ENCODE measurements at regions not wholly inside any gene's neighbourhood (a gene's known extent, or its start where the extent isn't known, plus 50 kb on each side); places are given as distances from the start of the nearest gene placed in this dataset.
"Not testable (repeated sequence)": the region's sequence is repeated elsewhere in the genome, so short reads cannot be mapped to it uniquely, and the experiment has no call there.

DNA sequence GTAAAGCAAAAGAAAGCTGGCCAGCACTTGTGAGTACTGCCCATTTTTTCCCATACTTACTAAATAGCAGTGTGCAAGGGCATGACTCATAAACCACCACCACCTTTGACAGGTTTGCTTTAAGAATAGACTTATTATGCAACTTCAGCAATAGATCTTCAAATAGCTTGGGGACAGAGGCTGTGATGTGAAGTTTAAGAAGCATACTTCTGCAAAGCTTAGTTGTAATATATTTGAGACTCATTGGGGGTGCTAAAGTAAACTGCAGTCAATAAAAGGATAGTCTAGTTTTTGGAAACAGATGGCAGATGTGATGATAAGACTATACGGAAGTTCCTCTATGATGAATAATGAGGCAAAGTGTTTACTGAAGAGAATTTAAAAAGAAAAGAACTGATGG lies 210.0 kb downstream of the PLA2G4A start:
- DNase-seq (ENCODE audit: low spot score) = no peak

DNA sequence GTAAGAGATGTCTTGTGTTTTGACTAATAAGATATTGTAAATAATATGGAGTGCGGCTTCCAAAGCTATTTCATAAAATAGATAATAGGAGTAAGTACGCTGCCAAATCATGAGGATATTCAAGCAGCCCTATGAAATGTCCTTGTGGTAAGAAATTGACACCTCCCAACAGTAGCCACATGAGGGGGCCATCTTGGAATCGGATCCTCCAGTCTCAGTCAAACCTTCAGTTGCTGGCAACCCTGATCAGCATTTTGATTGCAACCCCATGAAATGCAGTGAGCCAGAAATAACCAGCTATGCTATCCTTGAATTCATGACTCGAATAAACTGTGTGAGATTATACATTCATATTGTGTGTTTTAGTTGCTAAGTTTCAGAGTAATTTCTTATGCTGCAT lies 212.4 kb downstream of the PLA2G4A start:
- no peak for DNase-seq (ENCODE audit: low spot score)

DNA sequence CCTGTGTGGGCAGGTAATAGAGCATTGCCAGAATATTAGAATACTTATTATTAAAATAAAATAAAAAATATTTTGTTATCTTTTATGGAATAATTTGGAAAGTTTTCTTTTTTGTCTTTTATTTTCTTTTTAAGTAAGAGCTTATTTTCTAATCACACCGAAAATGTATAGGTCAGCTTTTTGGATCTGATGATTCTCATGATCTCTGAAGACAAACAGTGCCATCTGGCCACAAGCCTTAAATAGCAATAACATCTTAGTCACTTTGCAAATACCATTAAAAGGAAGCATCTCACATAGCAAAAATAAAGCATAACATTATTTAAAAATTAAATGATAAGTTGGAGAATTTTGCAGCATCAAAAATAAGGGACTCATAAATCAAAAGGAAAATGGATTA lies 213.8 kb downstream of the PLA2G4A start:
- no peak for DNase-seq (ENCODE audit: low spot score)

DNA sequence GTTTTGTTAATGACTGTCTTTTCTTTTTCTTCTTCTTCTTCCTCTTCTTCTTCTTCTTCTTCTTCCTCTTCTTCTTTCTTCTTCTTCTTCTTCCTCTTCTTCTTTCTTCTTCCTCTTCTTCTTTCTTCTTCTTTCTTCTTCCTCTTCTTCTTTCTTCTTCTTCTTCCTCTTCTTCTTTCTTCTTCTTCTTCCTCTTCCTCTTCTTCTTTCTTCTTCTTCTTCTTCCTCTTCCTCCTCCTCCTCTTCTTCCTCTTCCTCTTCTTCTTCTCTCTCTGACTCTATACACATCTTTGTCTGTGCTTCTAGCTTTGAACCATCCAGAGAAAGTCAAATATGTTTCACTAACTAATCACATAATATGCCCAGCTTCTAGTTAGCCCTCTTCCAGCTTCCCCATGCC lies 214.7 kb downstream of the PLA2G4A start:
- not testable (repeated sequence) for DNase-seq (ENCODE audit: low spot score)

DNA sequence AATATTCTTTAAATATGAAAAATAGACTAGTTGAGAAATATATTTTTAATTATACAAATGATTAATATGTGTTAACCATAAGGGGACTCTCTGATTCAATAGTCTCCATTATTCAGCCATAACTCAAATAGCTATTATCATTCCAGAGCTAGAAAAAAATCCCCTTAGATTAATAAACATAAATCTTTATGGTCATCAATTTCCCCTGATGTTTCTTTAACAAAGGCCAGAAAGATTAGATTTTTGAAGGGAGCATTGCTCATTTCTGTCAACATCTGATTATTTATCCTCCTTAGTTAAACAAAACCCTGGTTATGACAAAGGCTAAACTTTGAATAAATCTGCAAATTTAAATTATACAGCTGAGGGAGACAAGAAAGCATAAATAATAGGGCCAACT lies 215.7 kb downstream of the PLA2G4A start:
- no peak for DNase-seq (ENCODE audit: low spot score)

DNA sequence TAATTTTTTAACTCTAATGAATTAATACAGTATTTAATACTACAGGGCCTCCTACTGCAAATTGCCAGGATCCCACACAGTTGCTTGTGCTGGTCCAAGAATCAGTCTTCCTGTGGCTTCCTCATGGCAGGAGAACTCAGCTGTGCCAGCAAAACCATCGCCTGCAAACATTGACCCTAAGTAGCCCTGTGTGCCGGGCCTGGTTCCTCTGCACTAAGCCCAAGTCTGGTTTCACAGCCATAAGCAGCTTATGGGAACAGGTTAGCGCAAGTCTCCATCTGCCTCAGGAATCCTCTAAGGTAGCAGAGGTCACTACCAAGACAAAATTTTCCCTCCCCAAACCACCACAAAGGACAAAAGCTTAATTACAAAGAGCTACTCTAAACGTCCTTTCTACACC lies 216.6 kb downstream of the PLA2G4A start:
- DNase-seq (ENCODE audit: low spot score) = no peak

DNA sequence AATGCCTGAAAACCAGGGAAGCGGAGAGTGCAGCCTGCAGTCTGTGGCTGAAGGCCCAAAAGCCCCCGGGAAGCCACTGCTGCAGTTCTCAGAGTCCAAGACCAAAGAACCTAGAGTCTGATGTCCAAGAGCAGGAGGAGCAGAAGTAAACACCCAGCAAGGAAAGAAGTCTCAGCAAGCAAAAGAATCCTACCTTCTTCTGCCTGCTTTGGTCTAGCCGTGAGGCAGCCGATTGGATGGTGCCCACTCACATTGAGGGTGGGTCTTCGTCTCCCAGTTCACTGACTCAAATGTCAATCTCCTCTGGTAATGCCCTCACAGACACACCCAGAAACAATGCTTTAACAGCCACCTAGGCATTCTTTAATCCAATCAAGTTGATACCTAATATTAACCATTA lies 217.5 kb downstream of the PLA2G4A start:
- DNase-seq (ENCODE audit: low spot score) = no peak

DNA sequence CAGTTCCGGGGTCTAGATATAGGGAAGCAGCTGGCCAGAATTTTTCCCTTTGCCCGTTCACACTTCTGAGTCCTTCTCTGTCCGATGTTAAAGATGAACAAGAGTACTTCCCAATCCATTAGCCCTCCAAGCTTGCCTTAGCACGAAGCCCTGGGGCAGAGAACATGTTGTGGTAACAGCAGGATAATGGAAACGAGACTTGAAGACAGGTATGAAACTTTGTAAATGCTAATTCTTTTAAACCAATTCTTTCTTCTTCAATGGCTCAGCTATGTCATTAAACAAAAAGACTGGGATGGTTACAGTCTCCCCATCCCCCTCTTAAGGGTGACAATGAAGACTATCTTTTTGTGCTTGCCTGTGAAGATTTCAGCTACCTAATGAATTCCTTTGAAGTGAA lies 218.5 kb downstream of the PLA2G4A start:
- DNase-seq (ENCODE audit: low spot score) = no peak

DNA sequence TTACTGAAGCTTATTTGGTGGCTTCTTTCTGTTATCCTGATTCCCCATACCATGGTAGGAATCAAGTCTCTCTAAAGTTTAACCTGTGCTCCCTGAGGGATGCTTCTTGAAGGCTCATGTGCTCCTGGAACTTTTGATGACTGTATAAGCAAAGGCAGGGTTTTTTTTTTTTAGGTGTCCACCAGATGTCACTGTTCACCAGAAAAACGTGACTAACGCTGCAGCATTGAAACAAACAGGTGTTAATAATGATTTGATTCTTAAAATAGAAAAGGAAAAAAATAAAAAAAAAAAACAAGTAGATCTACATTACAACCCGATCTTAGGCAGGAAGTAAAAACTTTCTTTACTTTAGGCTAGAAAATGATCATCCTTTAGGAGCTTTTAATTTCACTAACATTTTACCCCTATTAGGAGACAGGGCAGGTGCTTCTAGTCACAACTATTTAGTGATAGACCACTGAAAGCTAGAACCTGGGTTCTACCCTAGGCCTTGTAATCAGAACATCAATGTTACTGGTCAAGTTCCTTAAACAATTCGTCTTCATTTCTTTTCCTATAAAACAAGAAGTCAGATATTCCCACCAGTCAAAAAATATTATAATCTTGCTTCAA lies 223.0 kb downstream of the PLA2G4A start:
- no peak for DNase-seq (ENCODE audit: low spot score)

DNA sequence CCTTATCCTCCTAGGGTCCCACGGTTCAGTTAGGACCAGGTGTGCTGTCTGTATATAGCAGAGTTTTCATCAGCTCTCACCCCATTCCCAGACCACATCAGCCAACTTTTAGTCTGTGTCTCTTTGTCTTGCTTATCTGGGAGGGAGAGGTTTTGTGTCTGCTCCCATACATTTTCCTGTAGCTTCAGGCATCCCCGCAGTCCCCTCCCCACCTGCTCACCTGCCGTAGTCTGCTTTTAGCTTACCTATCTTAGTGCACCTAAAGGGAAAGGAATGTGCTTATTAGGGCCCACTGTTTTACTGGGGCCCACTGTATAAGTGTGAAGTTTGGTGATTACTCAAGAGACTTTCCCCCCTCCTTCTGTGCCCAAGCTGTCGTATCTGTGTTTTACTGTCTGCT lies 225.1 kb downstream of the PLA2G4A start:
- no peak for DNase-seq (ENCODE audit: low spot score)

DNA sequence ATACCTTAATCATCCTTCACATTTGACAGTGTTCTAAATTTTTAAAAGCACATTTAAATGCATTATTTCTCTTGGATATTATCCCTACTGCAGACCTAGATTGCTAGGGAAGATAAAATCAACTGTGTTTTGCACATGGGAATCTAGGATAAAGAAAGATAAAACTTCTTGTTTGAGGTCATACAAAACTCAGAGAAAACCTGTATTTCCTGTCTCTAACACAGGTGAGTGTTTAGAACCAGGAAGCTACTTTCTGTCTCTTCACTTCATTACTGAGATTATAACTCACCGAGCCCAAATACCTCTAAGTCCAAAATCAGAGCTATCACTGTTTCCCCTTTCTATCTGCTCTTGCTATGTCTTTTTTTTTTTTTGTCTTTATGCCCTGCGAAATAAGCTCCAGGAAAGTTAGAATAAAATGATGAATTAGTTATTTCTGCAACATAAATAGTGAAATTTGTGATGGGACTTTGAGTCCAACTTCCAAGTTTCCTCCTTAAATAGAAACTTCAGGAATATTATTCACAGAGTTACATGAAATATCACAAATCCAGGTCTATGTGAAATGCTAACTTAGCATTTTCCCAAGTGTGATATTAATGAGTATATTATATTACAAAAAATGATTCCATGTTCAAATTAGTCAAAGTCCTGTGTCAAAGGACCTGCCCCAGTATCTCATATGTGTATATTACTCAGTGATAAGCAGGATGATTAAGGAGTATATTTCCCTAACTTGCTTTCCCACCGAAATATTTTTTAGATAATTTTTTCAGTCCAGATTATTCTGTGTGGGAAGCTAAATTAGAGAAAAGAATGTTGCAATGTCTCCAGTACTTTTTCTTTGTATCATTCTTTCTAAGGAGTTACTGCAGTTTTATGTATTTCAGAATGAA lies 226.4 kb downstream of the PLA2G4A start:
- no peak for DNase-seq (ENCODE audit: low spot score)

DNA sequence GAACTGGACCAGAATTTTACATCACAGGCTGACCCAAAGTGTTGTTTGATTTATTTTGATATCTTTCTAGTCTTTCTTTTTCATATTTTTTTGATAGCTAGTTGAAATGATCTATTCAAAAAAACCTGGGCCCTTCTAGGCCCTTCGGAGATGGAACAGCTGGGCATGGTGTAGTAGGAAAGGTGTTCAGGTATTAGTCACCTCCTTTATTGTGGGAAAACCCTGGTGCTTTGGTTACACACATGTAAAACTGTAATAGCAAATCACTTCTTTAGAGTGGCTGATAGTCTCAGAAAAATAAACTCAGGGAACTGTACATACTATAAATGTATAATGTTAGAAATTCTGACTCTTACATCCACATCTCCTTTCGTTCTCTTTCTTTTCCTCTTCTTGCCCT lies 234.5 kb downstream of the PLA2G4A start:
- DNase-seq (ENCODE audit: low spot score) = no peak

DNA sequence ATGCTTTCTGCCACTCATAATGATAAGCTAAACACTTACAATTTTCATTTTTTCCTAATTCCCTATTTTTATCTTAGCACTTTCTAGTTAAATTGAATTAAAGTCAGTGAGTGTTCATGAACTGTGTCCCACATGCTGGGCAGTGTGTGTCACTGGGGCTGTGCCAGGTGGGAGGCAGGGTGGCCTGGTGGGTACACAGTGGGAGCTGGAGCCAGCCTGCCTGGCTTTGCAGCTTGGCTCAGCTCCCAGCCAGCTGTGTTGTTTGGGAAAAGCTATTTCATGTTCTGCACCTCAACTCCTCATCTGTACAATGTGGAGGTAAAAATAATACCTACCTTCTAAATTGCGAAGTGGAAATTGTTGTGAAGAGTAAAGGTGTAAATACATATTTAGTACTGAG lies 238.4 kb downstream of the PLA2G4A start:
- DNase-seq (ENCODE audit: low spot score) = no peak

DNA sequence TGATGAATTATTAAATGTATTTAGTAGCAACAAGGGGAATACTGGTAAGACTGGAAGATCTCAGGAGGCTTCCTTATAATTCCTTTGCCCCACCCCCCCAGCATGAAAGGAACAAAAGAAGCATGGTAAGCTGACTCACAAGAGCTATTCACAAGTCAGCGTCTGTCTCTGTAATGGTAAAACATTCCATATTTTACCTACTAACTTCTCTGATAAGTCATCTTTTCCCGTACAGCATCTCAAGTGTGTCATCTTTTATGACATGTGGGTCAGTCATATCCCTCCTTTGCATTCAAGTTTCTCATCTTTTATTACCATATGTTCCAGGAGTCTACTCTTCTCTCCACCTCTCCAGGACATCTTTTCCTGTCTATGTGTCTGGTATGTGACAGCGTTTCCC lies 241.3 kb downstream of the PLA2G4A start:
- no peak for DNase-seq (ENCODE audit: low spot score)

DNA sequence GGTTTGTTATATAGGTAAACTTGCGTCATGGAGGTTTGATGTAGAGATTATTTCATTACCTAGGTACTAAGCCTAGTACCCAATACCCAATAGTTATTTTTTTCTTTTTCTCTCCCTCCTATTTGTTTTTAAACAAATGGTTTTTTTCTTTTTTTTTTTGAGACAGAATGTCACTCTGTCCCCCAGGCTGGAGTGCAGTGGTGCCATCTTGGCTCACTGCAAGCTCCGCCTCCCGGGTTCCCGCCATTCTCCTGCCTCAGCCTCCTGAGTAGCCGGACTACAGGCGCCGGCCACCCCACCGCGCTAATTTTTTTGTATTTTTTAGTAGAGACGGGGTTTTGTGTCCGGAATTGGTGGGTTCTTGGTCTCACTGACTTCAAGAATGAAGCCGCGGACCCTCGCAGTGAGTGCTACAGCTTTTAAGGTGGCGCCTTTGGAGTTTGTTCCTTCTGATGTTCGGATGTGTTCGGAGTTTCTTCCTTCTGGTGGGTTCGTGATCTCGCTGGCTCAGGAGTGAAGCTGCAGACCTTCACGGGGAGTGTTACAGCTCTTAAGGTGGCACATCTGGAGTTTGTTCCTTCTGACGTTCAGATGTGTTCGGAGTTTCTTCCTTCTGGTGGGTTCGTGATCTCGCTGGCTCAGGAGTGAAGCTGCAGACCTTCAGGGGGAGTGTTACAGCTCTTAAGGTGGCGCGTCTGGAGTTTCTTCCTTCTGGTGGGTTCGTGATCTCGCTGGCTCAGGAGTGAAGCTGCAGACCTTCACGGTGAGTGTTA lies 243.7 kb downstream of the PLA2G4A start:
- DNase-seq (ENCODE audit: low spot score) = not testable (repeated sequence)

DNA sequence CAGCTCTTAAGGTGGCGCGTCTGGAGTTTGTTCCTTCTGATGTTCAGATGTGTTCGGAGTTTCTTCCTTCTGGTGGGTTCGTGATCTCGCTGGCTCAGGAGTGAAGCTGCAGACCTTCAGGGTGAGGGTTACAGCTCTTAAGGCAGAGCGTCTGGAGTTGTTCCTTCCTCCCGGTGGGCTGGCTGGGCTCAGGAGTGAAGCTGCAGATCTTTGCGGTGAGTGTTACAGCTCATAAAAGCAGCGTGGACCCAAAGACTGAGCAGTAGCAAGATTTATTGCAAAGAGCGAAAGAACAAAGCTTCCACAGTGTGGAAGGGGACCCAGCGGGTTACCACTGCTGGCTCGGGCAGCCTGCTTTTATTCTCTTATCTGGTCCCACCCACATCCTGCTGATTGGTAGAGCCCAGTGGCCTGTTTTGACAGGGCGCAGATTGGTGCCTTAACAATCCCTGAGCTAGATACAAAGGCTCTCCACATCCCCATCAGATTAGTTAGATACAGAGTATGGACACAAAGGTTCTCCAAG lies 244.3 kb downstream of the PLA2G4A start:
- DNase-seq (ENCODE audit: low spot score) = not testable (repeated sequence)

DNA sequence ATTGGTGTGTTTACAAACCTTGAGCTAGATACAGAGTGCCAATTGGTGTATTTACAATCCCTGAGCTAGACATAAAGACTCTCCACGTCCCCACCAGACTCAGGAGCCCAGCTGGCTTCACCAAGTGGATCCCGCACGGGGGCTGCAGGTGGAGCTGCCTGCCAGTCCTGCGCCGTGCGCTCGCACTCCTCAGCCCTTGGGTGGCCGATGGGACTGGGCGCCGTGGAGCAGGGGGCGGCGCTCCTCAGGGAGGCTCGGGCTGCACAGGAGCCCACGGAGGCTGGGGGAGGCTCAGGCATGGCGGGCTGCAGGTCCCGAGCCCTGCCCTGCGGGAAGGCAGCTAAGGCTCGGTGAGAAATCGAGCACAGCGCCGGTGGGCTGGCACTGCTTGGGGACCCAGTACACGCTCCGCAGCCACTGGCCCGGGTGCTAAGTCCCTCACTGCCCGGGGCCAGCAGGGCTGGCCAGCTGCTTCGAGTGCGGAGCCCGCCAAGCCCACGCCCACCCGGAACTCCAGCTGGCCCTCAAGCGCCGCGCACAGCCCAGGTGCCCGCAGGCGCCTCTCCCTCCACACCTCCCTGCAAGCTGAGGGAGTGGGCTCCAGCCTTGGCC lies 245.0 kb downstream of the PLA2G4A start:
- not testable (repeated sequence) for DNase-seq (ENCODE audit: low spot score)

DNA sequence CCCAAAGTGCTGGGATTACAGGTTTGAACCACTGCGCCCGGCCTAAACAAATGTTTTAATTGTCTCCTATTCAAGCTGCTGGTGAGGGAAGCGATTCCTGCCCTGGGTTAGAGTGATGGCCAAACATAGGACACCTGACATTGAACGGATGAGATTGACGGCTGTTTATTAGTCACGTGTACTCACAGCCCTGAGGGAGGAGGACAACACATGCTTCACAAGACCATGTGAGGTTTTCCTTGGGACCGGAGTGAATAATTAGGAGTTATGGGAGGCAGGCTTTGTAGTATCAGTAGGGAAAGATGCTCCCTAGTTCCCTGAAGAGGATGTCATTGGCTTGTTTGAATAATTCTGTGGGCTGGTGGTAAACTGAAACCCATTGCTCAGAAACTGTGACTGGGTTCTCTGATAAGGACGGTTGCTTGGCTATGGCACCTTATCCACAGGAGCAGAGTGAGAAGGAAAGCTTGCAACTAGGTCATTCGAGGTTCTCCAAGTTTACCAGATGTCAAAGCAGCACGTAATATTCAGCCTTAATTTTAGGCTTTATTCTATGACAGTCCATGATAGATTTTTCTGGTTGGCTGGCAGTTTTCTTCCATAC lies 245.8 kb downstream of the PLA2G4A start:
- no peak for DNase-seq (ENCODE audit: low spot score)

DNA sequence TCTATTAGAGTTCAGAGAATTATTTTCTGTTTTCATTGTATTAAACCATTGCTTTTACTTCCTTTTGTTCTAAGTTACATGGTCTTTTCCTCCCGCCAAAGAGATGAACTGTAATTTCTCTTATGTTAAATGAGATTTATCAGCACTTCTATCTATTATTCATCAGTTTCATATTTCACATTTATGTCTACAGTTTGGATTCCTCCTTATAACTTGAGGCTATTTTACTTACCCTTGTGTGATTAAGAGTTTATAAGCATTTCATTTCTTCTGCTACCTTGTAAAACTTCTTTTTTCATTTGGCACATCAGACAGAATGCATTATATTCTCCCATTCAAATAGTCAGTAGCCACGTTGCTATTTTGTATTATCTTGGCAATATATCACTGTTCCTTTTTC lies 248.2 kb downstream of the PLA2G4A start:
- no peak for DNase-seq (ENCODE audit: low spot score)

DNA sequence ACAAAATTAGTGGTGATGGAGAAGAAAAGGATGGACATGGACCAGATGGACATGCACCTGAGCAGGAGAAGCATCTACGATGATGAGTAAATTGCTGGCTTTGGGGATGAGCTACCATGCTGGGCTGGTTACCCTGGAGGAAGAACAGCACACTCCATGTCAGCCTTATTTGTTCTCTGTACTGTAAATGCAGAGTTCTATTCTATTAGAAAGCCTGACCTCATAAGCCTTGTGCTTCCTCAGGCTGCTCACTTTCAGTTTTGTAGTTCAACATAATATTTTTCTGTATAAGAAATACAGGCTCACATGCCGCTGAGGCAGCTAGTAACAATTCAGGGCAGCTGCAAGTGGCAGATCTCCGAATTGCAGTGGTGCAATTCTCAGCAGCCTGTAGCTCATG lies 249.6 kb downstream of the PLA2G4A start:
- no peak for DNase-seq (ENCODE audit: low spot score)

DNA sequence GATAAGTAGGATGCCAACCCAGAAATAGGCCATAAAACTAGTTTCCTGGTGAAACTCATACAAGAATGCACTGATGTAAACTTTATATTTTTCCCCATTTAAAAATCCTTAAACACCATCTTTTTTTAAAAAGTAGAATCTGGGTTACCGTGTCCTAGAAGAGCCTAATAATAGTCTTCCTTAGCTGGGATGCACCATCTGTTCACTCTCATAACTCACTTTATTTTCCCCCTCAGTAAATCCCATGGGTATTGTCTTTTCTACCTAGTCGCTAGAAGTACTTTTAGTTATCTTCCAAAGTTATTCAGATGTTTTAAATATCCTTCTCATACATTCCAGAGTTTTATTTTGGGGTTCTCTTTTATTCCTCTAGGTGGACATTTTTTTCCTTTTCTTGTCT lies 250.2 kb downstream of the PLA2G4A start:
- no peak for DNase-seq (ENCODE audit: low spot score)

DNA sequence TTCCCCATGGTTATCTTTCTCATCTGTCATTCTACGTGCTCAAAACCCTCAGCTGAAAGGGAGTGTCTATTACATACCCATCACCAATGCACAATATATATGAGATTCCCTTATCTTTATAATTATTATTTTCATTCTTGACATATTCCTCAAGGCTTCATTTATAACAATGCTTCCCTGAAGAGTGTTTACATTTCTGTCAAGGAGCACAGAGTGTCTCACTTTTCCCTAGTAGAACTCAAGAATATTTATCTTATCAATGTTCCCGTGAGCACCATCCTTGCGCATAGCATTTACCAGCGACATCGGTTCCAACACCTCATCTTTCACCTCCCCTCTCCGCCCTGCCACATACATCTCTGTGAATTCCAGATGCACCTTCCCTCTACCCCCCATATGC lies 250.6 kb downstream of the PLA2G4A start:
- DNase-seq (ENCODE audit: low spot score) = no peak
